ENCODE measurements at regions not wholly inside any gene's neighbourhood (a gene's known extent, or its start where the extent isn't known, plus 50 kb on each side); places are given as distances from the start of the nearest gene placed in this dataset.
"Not testable (repeated sequence)": the region's sequence is repeated elsewhere in the genome, so short reads cannot be mapped to it uniquely, and the experiment has no call there.

DNA sequence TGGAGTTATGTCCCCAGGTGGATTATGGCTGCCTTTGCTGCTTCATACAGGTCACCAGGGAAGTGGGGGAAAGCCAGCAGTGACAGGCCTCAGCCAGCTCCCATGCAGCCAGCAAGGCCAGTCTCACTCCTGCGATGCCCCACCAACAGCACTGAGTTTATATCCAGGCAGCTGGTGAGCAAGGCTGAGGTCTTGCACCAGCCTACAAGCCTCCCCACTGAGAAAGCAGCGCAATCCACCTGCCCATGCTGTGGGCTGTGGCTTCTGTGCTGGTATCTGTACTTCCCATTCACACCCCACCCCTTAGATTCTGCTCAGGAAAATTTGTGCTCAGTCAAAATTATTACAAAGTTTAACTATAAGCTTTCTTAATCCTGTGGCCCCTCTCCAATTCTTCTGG is 153.5 kb downstream of the HHIP start:
- no peak for DNase-seq (ENCODE audit: extremely low read depth in 1 of 11, low read depth in 9 of 11, low spot score in 4 of 11)

DNA sequence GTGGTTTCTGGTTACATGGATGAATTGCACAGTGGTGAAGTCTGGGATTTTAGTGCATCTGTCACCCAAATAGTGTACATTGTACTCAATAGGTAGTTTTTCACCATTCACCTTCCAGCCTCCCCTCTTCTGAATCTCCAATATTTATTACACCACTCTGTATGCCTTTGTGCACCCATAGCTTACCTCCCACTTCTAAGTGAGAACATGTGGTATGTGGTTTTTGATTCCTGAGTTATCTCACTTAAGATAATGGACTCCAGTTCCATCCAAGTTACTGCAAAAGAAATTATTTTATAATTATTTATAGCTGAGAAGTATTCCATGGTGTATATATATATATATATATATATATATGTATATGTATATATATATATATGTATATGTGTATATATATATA is 155.8 kb downstream of the HHIP start:
- no peak for DNase-seq (ENCODE audit: extremely low read depth in 1 of 11, low read depth in 9 of 11, low spot score in 4 of 11)

- no peak for DNase-seq (ENCODE audit: extremely low read depth in 1 of 11, low read depth in 9 of 11, low spot score in 4 of 11)
Observed at GRCh38 chr4:144808034-144808433, 162.1 kb downstream of the HHIP start.

GRCh38 chr4:144809056-144809640 is 163.2 kb downstream of the HHIP start:
- DNase-seq (ENCODE audit: extremely low read depth in 1 of 11, low read depth in 9 of 11, low spot score in 4 of 11): no peak

- no peak for DNase-seq (ENCODE audit: extremely low read depth in 1 of 11, low read depth in 9 of 11, low spot score in 4 of 11)
Observed at GRCh38 chr4:144816668-144817067, 170.7 kb downstream of the HHIP start.

- no peak for DNase-seq (ENCODE audit: extremely low read depth in 1 of 11, low read depth in 9 of 11, low spot score in 4 of 11)
Observed at GRCh38 chr4:144817081-144817480, 171.1 kb downstream of the HHIP start.

DNA sequence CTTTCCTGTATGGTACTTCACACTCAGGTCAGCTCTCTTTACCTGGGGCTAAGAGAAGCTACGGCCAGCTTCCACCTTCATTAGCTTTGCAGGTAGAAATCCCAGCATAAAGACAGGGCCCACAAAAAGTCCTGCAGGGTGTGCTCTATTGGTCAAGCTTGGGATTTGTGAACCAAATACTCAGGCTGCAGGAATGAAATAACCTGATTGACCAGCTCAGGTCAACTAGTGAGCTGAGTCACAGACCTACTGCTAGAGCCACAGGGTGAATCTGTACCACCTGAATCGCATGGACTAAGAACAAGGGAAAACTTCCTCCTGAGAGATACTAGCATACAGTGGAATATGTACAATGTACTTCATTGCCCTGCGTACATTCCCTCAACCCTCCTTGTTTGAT is 172.2 kb downstream of the HHIP start:
- DNase-seq (ENCODE audit: extremely low read depth in 1 of 11, low read depth in 9 of 11, low spot score in 4 of 11): no peak

GRCh38 chr4:144819591-144819990 is 173.6 kb downstream of the HHIP start:
- no peak for DNase-seq (ENCODE audit: extremely low read depth in 1 of 11, low read depth in 9 of 11, low spot score in 4 of 11)

DNA sequence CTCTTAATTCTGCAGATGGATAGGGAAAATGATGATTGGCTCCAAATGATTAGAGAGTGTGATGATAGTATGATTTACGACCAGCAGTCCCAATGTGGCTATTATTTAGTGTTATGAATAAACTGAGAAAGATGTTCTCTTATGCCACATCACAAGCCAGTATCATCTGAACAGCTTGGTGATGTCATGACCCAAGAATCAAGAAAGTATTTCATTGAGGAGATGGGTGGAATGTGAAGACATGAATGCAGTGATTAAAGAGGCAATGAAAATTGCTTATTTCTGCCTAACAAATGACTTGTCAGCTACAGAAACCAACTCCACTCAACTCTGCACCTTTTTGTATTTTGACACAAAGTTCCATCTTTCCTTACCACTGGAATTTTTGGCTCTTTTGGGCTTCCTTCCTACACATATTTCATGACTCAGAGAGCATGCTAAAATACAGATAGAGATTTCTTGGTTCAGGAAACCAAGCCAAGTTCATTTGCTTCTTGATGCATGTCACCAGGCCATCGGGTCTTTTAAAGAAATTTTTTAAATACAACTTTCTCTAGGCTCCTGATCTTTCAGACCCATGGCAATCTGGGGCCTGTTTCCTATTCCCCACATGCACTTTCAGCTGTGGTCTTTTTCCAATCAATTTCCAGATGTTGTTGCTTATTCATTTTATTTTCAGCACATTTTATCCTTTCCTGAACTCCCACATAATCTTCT is 174.2 kb downstream of the HHIP start:
- DNase-seq (ENCODE audit: extremely low read depth in 1 of 11, low read depth in 9 of 11, low spot score in 4 of 11): no peak

GRCh38 chr4:144820728-144821085 is 174.8 kb downstream of the HHIP start:
- DNase-seq (ENCODE audit: extremely low read depth in 1 of 11, low read depth in 9 of 11, low spot score in 4 of 11): no peak

DNA sequence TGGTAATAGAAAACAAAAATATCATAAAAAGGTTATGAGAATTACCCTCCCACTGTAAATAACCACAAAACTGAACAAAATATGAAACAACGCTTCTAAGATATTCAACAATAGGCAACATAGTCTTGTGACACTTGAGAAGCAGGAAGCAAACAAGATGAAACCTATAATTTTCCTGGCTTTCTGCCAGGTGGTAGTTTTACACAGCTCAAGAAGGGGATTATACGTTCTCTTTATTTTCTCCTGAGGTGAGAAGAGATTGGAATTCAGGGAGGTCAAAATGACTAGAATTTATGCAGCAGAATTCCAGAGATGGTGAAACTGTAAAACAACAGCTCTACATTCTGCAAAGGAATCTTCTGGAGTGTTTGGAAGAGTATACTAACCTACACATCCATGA is 186.0 kb downstream of the HHIP start:
- DNase-seq (ENCODE audit: extremely low read depth in 1 of 11, low read depth in 9 of 11, low spot score in 4 of 11): peak in 1 of 11 donors; percentile 1

GRCh38 chr4:144845411-144845810 is 199.5 kb downstream of the HHIP start:
- no peak for DNase-seq (ENCODE audit: extremely low read depth in 1 of 11, low read depth in 9 of 11, low spot score in 4 of 11)

- no peak for DNase-seq (ENCODE audit: extremely low read depth in 1 of 11, low read depth in 9 of 11, low spot score in 4 of 11)
Observed at GRCh38 chr4:144851948-144852347, 206.0 kb downstream of the HHIP start.

DNA sequence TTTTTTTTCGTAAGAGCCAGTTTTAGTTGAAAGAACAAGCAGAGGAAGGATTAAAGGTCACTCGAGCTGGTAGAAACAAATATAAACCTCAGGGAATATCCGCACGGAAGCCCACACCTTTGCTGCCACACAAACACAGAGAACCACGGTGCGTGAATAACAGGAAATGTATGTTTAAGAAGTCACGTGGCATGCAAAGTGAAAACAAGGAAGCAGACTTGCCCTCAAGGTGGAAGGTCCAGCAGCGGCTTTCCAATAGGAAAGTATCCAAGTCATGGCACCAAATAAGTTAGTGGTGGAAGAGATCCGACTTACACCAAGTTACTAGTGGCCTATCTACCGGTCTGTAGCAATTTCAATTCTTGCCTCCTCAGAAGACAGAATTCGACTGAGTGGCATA is 215.5 kb downstream of the HHIP start:
- DNase-seq (ENCODE audit: extremely low read depth in 1 of 11, low read depth in 9 of 11, low spot score in 4 of 11): no peak

DNA sequence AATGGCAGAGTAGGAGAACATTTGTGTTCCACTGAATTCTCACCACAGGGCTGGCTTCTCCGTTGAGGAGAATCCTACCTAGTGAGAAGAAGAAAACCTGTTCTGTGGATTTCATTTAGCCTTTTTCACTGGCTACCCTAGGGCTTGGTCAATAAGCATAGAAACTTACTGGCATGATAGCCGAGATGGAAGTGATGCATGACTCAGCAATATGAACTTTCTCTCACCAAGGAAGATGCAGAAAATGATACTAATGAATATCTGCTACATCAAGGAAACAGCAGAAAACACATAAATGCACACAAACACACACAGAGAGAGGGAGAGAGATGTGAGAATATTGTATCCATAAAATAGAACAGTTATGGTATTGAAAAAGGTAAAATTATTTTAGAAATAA is 216.3 kb downstream of the HHIP start:
- no peak for DNase-seq (ENCODE audit: extremely low read depth in 1 of 11, low read depth in 9 of 11, low spot score in 4 of 11)

- DNase-seq (ENCODE audit: extremely low read depth in 1 of 11, low read depth in 9 of 11, low spot score in 4 of 11): not testable (repeated sequence)
Observed at GRCh38 chr4:144864891-144865290, 218.9 kb downstream of the HHIP start.

GRCh38 chr4:144868309-144868708 is 222.4 kb downstream of the HHIP start:
- no peak for DNase-seq (ENCODE audit: extremely low read depth in 1 of 11, low read depth in 9 of 11, low spot score in 4 of 11)

- DNase-seq (ENCODE audit: extremely low read depth in 1 of 11, low read depth in 9 of 11, low spot score in 4 of 11): peak in 3 of 11 donors; percentile 1 to 14 (median 5)
Observed at GRCh38 chr4:144872508-144873225, 225.3 kb downstream of the ANAPC10 start.

DNA sequence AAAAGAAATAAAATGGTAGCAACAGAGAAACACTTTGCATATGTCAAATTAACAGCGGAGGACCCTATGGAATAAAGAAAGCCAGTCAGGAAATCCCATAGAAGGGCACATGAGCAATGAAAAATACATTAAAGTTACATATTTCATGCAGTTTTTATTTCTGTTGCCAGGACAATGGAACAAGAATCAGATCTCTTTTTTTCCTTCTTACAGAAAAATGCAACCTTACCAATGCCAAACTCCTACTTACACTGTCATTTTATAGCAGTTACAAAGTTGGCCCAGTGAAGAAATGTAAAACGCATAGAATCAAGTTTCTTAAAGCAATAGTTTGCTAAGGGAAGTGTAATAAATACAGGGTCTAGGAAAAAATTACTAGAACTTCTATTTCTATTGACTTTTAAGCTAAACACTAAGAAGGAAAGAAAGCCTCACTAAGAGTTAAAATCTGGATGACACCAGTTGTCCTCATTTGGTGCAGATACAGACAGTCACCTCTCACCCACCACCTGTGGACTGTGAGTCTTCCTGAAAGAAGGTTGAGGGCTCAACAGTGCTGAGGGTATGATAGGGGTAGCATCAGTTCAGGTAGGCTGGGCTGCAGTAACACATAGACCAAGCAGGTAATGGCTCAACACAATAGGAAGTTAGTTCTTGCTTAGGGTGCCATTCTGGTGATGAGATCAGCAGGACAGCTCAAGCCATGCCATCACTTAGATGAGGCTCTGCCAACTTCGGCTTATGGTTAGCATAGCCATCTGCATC is 224.6 kb downstream of the ANAPC10 start:
- DNase-seq (ENCODE audit: extremely low read depth in 1 of 11, low read depth in 9 of 11, low spot score in 4 of 11): no peak

DNA sequence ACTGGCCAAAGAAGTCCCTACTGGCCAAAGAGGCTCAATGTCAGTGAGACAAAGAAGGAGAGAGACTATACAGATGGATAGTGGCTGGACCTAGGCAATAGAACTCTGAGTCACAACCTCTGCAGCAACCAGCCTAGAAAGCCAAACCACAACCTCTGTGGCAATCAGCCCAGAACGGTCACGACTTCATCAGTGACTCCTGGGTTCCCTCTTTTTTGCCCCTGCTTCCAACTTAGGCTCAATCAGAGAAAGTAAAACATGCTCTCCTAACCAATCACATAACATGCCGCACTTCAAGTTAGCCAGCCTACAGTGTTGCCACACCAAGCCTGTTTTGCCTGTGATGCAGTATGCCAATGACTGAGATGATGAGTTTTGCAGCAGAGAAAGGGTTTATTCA is 203.4 kb downstream of the ANAPC10 start:
- no peak for DNase-seq (ENCODE audit: extremely low read depth in 1 of 11, low read depth in 9 of 11, low spot score in 4 of 11)
